H1 (cell line): ENCODE measurements at regions not wholly inside any gene's neighbourhood (a gene's known extent, or its start where the extent isn't known, plus 50 kb on each side); places are given as distances from the start of the nearest gene placed in this dataset.

Experiments used
- NRF1 ChIP-seq: IDR thresholded peaks from 2 replicates; pipeline ENCODE4 v1.6.1; 2011; ENCODE audit warnings: mild to moderate bottlenecking, low read depth, low read length, improper control_type of control experiment
- USF2 ChIP-seq: IDR thresholded peaks from 2 replicates; pipeline ENCODE4 v1.6.1; 2011; ENCODE audit warnings: low read length, improper control_type of control experiment

- no peak for TF ChIP-seq USF2
- TF ChIP-seq NRF1: no peak
These were observed 260.5 kb downstream of the NEDD1 start (continued) for GRCh38 chr12:97167598-97167997.
